Fibroblast of lung (primary cell): ENCODE measurements at regions not wholly inside any gene's neighbourhood (a gene's known extent, or its start where the extent isn't known, plus 50 kb on each side); places are given as distances from the start of the nearest gene placed in this dataset.

Source experiments
- EZH2 ChIP-seq: IDR thresholded peaks from 2 replicates; pipeline ENCODE4 v1.5.1; 2012; ENCODE audit warnings: low read length, control low read depth, mild to moderate bottlenecking; ENCODE audit errors: missing control alignments
- TF ChIP-seq, protein P1 (sequence below), 2 donors: IDR thresholded peaks in 1 of 2; conservative IDR thresholded peaks in 1 of 2; 1 replicate in 1 of 2; 2 replicates in 1 of 2; pipeline ENCODE4 v1.5.1; 2011 to 2012; ENCODE audit warnings: low read length in 2 of 2, control low read depth in 1 of 2, inconsistent platforms in 1 of 2, low read depth in 1 of 2, mild to moderate bottlenecking in 1 of 2

GRCh38 chr5:79878136-79878679 lies 112.9 kb downstream of the MTX3 start:
- TF ChIP-seq, protein P1, sequence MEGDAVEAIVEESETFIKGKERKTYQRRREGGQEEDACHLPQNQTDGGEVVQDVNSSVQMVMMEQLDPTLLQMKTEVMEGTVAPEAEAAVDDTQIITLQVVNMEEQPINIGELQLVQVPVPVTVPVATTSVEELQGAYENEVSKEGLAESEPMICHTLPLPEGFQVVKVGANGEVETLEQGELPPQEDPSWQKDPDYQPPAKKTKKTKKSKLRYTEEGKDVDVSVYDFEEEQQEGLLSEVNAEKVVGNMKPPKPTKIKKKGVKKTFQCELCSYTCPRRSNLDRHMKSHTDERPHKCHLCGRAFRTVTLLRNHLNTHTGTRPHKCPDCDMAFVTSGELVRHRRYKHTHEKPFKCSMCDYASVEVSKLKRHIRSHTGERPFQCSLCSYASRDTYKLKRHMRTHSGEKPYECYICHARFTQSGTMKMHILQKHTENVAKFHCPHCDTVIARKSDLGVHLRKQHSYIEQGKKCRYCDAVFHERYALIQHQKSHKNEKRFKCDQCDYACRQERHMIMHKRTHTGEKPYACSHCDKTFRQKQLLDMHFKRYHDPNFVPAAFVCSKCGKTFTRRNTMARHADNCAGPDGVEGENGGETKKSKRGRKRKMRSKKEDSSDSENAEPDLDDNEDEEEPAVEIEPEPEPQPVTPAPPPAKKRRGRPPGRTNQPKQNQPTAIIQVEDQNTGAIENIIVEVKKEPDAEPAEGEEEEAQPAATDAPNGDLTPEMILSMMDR (conservative IDR thresholded peaks at IDR 0.05 in 1 of 2, IDR thresholded peaks at IDR 0.05 in 1 of 2; ENCODE audit: low read depth in 1 of 2, low read length in 2 of 2) = no peak
- no peak for TF ChIP-seq EZH2
